Vagina (tissue), 2 donors: ENCODE measurements at regions not wholly inside any gene's neighbourhood (a gene's known extent, or its start where the extent isn't known, plus 50 kb on each side); places are given as distances from the start of the nearest gene placed in this dataset.

Experiments used
- POLR2A ChIP-seq, 2 donors: fragments of 450-650 bp; IDR thresholded peaks; one replicate each; pipeline ENCODE4 v1.6.1; 2017; ENCODE audit warnings: antibody characterized with exemption in 2 of 2, mild to moderate bottlenecking in 2 of 2, moderate library complexity in 2 of 2
- POLR2AphosphoS5 ChIP-seq, 2 donors: sonication (generic); formaldehyde crosslinking; IDR thresholded peaks; one replicate each; pipeline ENCODE4 v1.9.0; 2017; ENCODE audit warnings: antibody characterized with exemption in 2 of 2, mild to moderate bottlenecking in 2 of 2, low read depth in 1 of 2; ENCODE audit not compliant: insufficient read depth in 1 of 2
- TF ChIP-seq, protein P1 (sequence below), 3 experiments: fragments of 450-650 bp in 2 of 3; fragments of 200-600 bp in 1 of 3; sonication (generic) in 1 of 3; IDR thresholded peaks; one replicate each; pipeline ENCODE4 v1.5.1; 2017 to 2019; ENCODE audit warnings: antibody characterized with exemption in 3 of 3, mild to moderate bottlenecking in 2 of 3, moderate library complexity in 2 of 3

DNA sequence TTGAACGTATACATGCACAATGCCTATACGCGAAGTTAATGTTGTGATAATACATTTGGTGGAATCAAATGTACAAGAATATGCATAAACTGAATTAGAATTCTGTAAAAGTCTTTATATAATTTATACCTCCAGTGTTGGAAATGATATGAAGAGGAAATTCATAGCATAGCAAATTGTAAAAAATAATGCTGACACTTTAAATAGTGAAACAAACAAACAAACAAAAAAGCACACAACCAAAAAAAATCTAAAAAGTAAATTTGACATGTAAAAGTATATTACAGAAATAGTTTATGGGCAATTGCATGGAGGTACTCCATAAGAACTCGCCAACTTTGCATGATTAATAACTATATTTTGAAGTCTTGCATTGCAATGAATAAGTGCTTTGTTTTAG, 780.9 kb downstream of the TBC1D32 start:
- TF ChIP-seq, protein P1, sequence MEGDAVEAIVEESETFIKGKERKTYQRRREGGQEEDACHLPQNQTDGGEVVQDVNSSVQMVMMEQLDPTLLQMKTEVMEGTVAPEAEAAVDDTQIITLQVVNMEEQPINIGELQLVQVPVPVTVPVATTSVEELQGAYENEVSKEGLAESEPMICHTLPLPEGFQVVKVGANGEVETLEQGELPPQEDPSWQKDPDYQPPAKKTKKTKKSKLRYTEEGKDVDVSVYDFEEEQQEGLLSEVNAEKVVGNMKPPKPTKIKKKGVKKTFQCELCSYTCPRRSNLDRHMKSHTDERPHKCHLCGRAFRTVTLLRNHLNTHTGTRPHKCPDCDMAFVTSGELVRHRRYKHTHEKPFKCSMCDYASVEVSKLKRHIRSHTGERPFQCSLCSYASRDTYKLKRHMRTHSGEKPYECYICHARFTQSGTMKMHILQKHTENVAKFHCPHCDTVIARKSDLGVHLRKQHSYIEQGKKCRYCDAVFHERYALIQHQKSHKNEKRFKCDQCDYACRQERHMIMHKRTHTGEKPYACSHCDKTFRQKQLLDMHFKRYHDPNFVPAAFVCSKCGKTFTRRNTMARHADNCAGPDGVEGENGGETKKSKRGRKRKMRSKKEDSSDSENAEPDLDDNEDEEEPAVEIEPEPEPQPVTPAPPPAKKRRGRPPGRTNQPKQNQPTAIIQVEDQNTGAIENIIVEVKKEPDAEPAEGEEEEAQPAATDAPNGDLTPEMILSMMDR (IDR thresholded peaks at IDR 0.05) = no peak
- TF ChIP-seq POLR2A (IDR thresholded peaks at IDR 0.05) = no peak
- no peak for TF ChIP-seq POLR2AphosphoS5 (IDR thresholded peaks at IDR 0.05; ENCODE audit: insufficient read depth in 1 of 2, low read depth in 1 of 2)
